Fibroblast of the conjunctiva (primary cell): ENCODE measurements at regions not wholly inside any gene's neighbourhood (a gene's known extent, or its start where the extent isn't known, plus 50 kb on each side); places are given as distances from the start of the nearest gene placed in this dataset.
A peak's percentile ranks its signal among the peaks of the same experiment; 100 is the strongest.
"Not testable (repeated sequence)": the region's sequence is repeated elsewhere in the genome, so short reads cannot be mapped to it uniquely, and the experiment has no call there.

ENCODE experiments used
- DNase-seq: peaks from one replicate; pipeline ENCODE4 v3.0.0-alpha.2; 2010; ENCODE audit warnings: low read depth

GRCh38 chr5:30152431-30152830 lies 1041.1 kb upstream of the CDH6 start:
- DNase-seq = no peak

GRCh38 chr5:30150231-30150630 lies 1043.3 kb upstream of the CDH6 start:
- DNase-seq = no peak

GRCh38 chr5:30149526-30149925 lies 1044.0 kb upstream of the CDH6 start:
- no peak for DNase-seq

GRCh38 chr5:30147976-30148375 lies 1045.5 kb upstream of the CDH6 start:
- no peak for DNase-seq

GRCh38 chr5:30144059-30144458 lies 1049.4 kb upstream of the CDH6 start:
- DNase-seq = not testable (repeated sequence)

- DNase-seq = no peak
Observed at GRCh38 chr5:30142432-30142831, 1051.1 kb upstream of the CDH6 start.

- no peak for DNase-seq
Observed at GRCh38 chr5:30121043-30121442, 1072.4 kb upstream of the CDH6 start.

- DNase-seq = no peak
Observed at GRCh38 chr5:30117135-30117534, 1076.4 kb upstream of the CDH6 start.

- no peak for DNase-seq
Observed at GRCh38 chr5:30113542-30113941, 1079.9 kb upstream of the CDH6 start.

GRCh38 chr5:30112867-30113266 lies 1080.6 kb upstream of the CDH6 start:
- DNase-seq = no peak

- no peak for DNase-seq
Observed at GRCh38 chr5:30108051-30108450, 1085.4 kb upstream of the CDH6 start.

- no peak for DNase-seq
Observed at GRCh38 chr5:30106596-30106995, 1086.9 kb upstream of the CDH6 start.

GRCh38 chr5:30104872-30105596 lies 1088.5 kb upstream of the CDH6 start:
- no peak for DNase-seq

- no peak for DNase-seq
Observed at GRCh38 chr5:30103452-30104202, 1089.9 kb upstream of the CDH6 start.

- peak; percentile 41 for DNase-seq
Observed at GRCh38 chr5:30103052-30103451, 1090.4 kb upstream of the CDH6 start.

- DNase-seq = no peak
Observed at GRCh38 chr5:30102185-30102584, 1091.3 kb upstream of the CDH6 start.

- DNase-seq = no peak
Observed at GRCh38 chr5:30100929-30101328, 1092.6 kb upstream of the CDH6 start.

GRCh38 chr5:30100148-30100713 lies 1093.3 kb upstream of the CDH6 start:
- no peak for DNase-seq

GRCh38 chr5:30099634-30100033 lies 1093.9 kb upstream of the CDH6 start:
- DNase-seq = peak; percentile 16

GRCh38 chr5:30098940-30099339 lies 1094.5 kb upstream of the CDH6 start:
- no peak for DNase-seq

GRCh38 chr5:30092548-30092947 lies 1100.9 kb upstream of the CDH6 start:
- DNase-seq = no peak

GRCh38 chr5:30069441-30070263 lies 1123.8 kb upstream of the CDH6 start:
- no peak for DNase-seq
